ENCODE measurements at regions not wholly inside any gene's neighbourhood (a gene's known extent, or its start where the extent isn't known, plus 50 kb on each side); places are given as distances from the start of the nearest gene placed in this dataset.
A peak's percentile ranks its signal among the peaks of the same experiment; 100 is the strongest.

DNA sequence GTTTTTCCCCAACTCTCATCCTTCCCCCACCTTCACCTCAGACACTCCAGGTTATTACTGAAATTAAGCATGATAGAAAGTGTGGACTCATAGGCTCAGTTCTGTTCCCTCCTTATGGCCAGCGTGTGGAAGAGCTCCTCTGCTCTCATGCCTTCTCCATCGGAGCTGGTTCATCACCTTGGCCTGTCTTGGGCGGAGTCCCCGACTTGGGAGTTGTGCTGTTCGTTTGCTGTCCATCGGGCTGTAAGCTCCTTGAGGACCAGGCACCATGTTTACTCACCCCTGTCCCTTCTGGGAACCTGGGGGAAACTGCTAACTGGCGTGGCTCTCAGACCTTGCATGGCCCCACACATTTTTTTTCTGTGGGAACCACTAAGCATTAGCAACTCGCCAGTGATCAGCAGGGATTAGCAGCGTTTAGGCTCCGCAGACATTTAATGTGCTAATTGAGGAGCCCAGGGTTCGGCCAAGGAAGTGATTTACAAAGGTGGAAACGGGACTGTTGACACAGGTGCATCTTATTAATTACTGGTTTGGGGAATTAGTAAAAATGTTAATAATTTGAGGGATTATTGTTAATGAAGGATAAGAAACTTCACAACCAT is 123.8 kb downstream of the TM9SF2 start:
- H3K27ac Mint-ChIP-seq, result peak overlapping the region; percentile 10 to 98 (median 60); a peak in 5 of 7 replicates
- Histone ChIP-seq H3K4me2 (ENCODE audit: insufficient read depth, insufficient read length, low read length) (no peak overlapping the region), H3K18ac (ENCODE audit: insufficient read length, low read depth, low read length) (no peak overlapping the region), H4K8ac (replicated peaks; ENCODE audit: insufficient read length, low read depth, low read length) (no peak overlapping the region), H2BK12ac (ENCODE audit: insufficient read length, low read depth, low read length) (no peak overlapping the region), H3K4me1 (ENCODE audit: insufficient read depth, low read length) (peaks cover 19% of the 10 kb centered on the region; the same call in 1 of the 2 replicates), H3K79me2 (ENCODE audit: insufficient read depth, low read length) (no peaks in the 10 kb centered on the region), H2BK120ac (ENCODE audit: low read depth, low read length, poor library complexity, severe bottlenecking) (no peak overlapping the region), H3K23ac (ENCODE audit: insufficient read length, low read depth, low read length) (no peak overlapping the region), H3K79me1 (ENCODE audit: insufficient read depth, low read depth, low read length, poor library complexity, severe bottlenecking) (no peaks in the 10 kb centered on the region), H2AK5ac (ENCODE audit: insufficient read length, low read length) (no peak overlapping the region), H2BK15ac (ENCODE audit: low read depth, low read length) (no peak overlapping the region), H4K91ac (ENCODE audit: insufficient read length, low read depth, low read length) (no peak overlapping the region), H3K9me3 (ENCODE audit: control insufficient read depth, low read depth, low read length) (no peaks in the 10 kb centered on the region), H3K9ac (ENCODE audit: extremely low read depth, insufficient read length, low read length) (no peak overlapping the region), H3T11ph (ENCODE audit: low read length) (no peak overlapping the region), H3K14ac (ENCODE audit: insufficient read depth, low read length) (no peak overlapping the region; the same call in 1 of the 2 replicates), H4K5ac (ENCODE audit: insufficient read length, low read depth, low read length) (no peak overlapping the region), H2BK5ac (ENCODE audit: insufficient read length, low read length) (no peak overlapping the region), H2AFZ (ENCODE audit: low read length) (no peak overlapping the region), H3K27me3 (ENCODE audit: insufficient read depth, low read length) (no peaks in the 10 kb centered on the region), H3K4ac (ENCODE audit: low read depth, low read length) (no peak overlapping the region), H4K20me1 (ENCODE audit: control insufficient read depth, insufficient read depth, insufficient read length) (no peaks in the 10 kb centered on the region), H3K23me2 (ENCODE audit: insufficient read length, low read depth, low read length, poor library complexity, severe bottlenecking) (no peaks in the 10 kb centered on the region), H3K56ac (ENCODE audit: insufficient read length, low read depth, low read length) (no peak overlapping the region), H3K27ac (ENCODE audit: insufficient read length, low read depth, low read length) (no peak overlapping the region), H2BK20ac (ENCODE audit: low read depth, low read length, poor library complexity, severe bottlenecking) (no peak overlapping the region)
- no CpG with 5 or more reads among the region's 12 CpGs for WGBS (ENCODE audit: extremely low coverage, insufficient read length, low lambda C conversion rate)
- H3K36me3 Mint-ChIP-seq (ENCODE audit: insufficient read depth in 1 of 3, low read depth in 3 of 3), result peaks cover 0 to 9% (median 4%) of the 10 kb centered on the region in 3 experiments; a peak in 3 of 7 replicates
- H3K27me3 Mint-ChIP-seq (ENCODE audit: low read depth), result no peaks in the 10 kb centered on the region; the same call in 1 of the 2 replicates
- no peaks in the 10 kb centered on the region; a peak in 1 of 5 replicates for H3K9me3 Mint-ChIP-seq
- TF ChIP-seq, protein P1, sequence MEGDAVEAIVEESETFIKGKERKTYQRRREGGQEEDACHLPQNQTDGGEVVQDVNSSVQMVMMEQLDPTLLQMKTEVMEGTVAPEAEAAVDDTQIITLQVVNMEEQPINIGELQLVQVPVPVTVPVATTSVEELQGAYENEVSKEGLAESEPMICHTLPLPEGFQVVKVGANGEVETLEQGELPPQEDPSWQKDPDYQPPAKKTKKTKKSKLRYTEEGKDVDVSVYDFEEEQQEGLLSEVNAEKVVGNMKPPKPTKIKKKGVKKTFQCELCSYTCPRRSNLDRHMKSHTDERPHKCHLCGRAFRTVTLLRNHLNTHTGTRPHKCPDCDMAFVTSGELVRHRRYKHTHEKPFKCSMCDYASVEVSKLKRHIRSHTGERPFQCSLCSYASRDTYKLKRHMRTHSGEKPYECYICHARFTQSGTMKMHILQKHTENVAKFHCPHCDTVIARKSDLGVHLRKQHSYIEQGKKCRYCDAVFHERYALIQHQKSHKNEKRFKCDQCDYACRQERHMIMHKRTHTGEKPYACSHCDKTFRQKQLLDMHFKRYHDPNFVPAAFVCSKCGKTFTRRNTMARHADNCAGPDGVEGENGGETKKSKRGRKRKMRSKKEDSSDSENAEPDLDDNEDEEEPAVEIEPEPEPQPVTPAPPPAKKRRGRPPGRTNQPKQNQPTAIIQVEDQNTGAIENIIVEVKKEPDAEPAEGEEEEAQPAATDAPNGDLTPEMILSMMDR (conservative IDR thresholded peaks at IDR 0.05), result no peak
- H3K4me3 Mint-ChIP-seq, result peak overlapping the region in 1 of 2 experiments; percentile 21; a peak in 2 of 5 replicates
- DNase-seq, result peak; percentile 50
- peaks cover 56 to 57% of the 10 kb centered on the region in 2 experiments for H3K4me1 Mint-ChIP-seq

Data from H9 (cell line).